GM12878 (cell line): ENCODE measurements at regions not wholly inside any gene's neighbourhood (a gene's known extent, or its start where the extent isn't known, plus 50 kb on each side); places are given as distances from the start of the nearest gene placed in this dataset.

Source experiments
- ATAC-seq: fragments of 200-7000 bp; cut with Tn5 transposase; 3 replicates; pipeline ENCODE4 v1.9.1; 2020; ENCODE audit warnings: mild to moderate bottlenecking, moderate library complexity
- BruUV-seq: library from RNA; stranded (reverse); fragments of 400-500 nt; replicated peaks from 2 replicates; lab custom pipeline; 2021; lab: Mats Ljungman, UMichigan
- CTCF ChIA-PET: fragments of 300-600 bp; sonication (Branson Sonifier 250); formaldehyde crosslinking; extraction: SDS; loops from one replicate; lab custom pipeline; 2021; ENCODE audit warnings: inconsistent platforms; lab: Yijun Ruan, JAX
- POLR2A ChIA-PET: fragments of 350-600 bp; formaldehyde crosslinking; extraction: SDS; loops from one replicate; lab custom pipeline; 2021; ENCODE audit warnings: inconsistent platforms; lab: Charles Lee
- RAD21 ChIA-PET: fragments of 300-600 bp; sonication (Branson Sonifier 250); formaldehyde crosslinking; loops from one replicate; lab custom pipeline; 2023; ENCODE audit warnings: antibody characterized with exemption; ENCODE audit not compliant: unreplicated experiment; lab: Charles Lee
- SMC1A ChIA-PET: fragments of 300-600 bp; sonication (Branson Sonifier 250); formaldehyde crosslinking; loops from one replicate; lab custom pipeline; 2023; ENCODE audit not compliant: unreplicated experiment, uncharacterized antibody; lab: Charles Lee
- DNase-seq: peaks from one replicate; pipeline ENCODE4 v3.0.0-alpha.2; 2011; ENCODE audit warnings: low read depth, low spot score
- FAIRE-seq: peaks from 3 replicates; lab custom pipeline; 2011; peaks lifted over from hg19 to GRCh38; lab: Jason Lieb, UNC
- H2AFZ ChIP-seq: 2 replicates; pipeline ENCODE4 v1.6.0; 2011; ENCODE audit warnings: low read depth, low read length, control low read depth; ENCODE audit not compliant: control insufficient read depth
- H3K27ac ChIP-seq: 2 replicates; pipeline ENCODE4 v1.5.1; 2011; ENCODE audit warnings: control low read depth; ENCODE audit not compliant: control insufficient read depth, insufficient read depth
- H3K27me3 ChIP-seq, 2 experiments: replicated peaks in 1 of 2; 2 replicates each; pipeline versions ENCODE4 v1.6.0 to v1.6.1; 2011; ENCODE audit warnings: low read length in 1 of 2; ENCODE audit not compliant: control insufficient read depth in 2 of 2, insufficient read depth in 2 of 2
- H3K36me3 ChIP-seq, 2 experiments: 2 replicates each; pipeline ENCODE4 v1.5.1; 2011; ENCODE audit warnings: low read length in 1 of 2; ENCODE audit not compliant: control insufficient read depth in 2 of 2, insufficient read depth in 2 of 2
- H3K4me1 ChIP-seq: 2 replicates; pipeline ENCODE4 v1.6.1; 2011; ENCODE audit warnings: mild to moderate bottlenecking, low read length, moderate library complexity, mixed read lengths; ENCODE audit not compliant: control insufficient read depth, insufficient read depth
- H3K4me2 ChIP-seq: 2 replicates; pipeline ENCODE4 v1.6.0; 2011; ENCODE audit warnings: control low read depth; ENCODE audit not compliant: control insufficient read depth, insufficient read depth
- H3K4me3 ChIP-seq: fragments of 200-600 bp; sonication (generic); 2 replicates; pipeline ENCODE4 v1.5.1; 2016
- H3K79me2 ChIP-seq: 2 replicates; pipeline ENCODE4 v1.6.0; 2011; ENCODE audit warnings: low read length; ENCODE audit not compliant: control insufficient read depth, insufficient read depth
- H3K9ac ChIP-seq: 2 replicates; pipeline ENCODE4 v1.8.0; 2011; ENCODE audit warnings: low read length, control low read depth, mixed read lengths; ENCODE audit not compliant: control insufficient read depth, insufficient read depth
- H3K9me3 ChIP-seq: replicated peaks from 3 replicates; pipeline ENCODE4 v1.5.1; 2011; ENCODE audit warnings: mild to moderate bottlenecking, low read length; ENCODE audit not compliant: control insufficient read depth, insufficient read depth
- H4K20me1 ChIP-seq: 2 replicates; pipeline ENCODE4 v1.6.0; 2011; ENCODE audit not compliant: control insufficient read depth, insufficient read depth
- CHD1 ChIP-seq: IDR thresholded peaks from 2 replicates; pipeline ENCODE4 v1.6.1; 2012; ENCODE audit warnings: low read depth, low read length, improper control_type of control experiment
- EZH2 ChIP-seq: IDR thresholded peaks from 2 replicates; pipeline ENCODE4 v1.6.1; 2012; ENCODE audit warnings: low read depth, mild to moderate bottlenecking, control low read depth, inconsistent platforms, low read length, borderline replicate concordance; ENCODE audit not compliant: control insufficient read depth
- HCFC1 ChIP-seq: fragments of 150-350 bp; IDR thresholded peaks from 2 replicates; pipeline ENCODE4 v1.6.1; 2014; ENCODE audit warnings: low read length
- MTA3 ChIP-seq: IDR thresholded peaks from 2 replicates; pipeline ENCODE4 v1.6.1; 2012; ENCODE audit warnings: low read length, inconsistent platforms, borderline replicate concordance
- SMAD5 ChIP-seq: IDR thresholded peaks from 2 replicates; pipeline ENCODE4 v1.6.1; 2016; ENCODE audit warnings: antibody characterized with exemption, low read depth
- SUPT20H ChIP-seq: IDR thresholded peaks from 2 replicates; pipeline ENCODE4 v1.6.1; 2011; ENCODE audit warnings: low read depth, mild to moderate bottlenecking, low read length, moderate library complexity, borderline replicate concordance; ENCODE audit not compliant: control insufficient read depth
- TBL1XR1 ChIP-seq: IDR thresholded peaks from 2 replicates; pipeline ENCODE4 v1.6.1; 2012; ENCODE audit warnings: low read depth, low read length, improper control_type of control experiment
- ZSCAN29 ChIP-seq: fragments of 450-650 bp; IDR thresholded peaks from 2 replicates; pipeline ENCODE4 v1.6.1; 2017; ENCODE audit warnings: mild to moderate bottlenecking, moderate library complexity
- ZZZ3 ChIP-seq: IDR thresholded peaks from 2 replicates; pipeline ENCODE4 v1.6.1; 2011; ENCODE audit warnings: low read depth; ENCODE audit not compliant: control insufficient read depth, insufficient read length
- WGBS: methylation state at CpG from one replicate; pipeline ENCODE4 v1.1.6; 2016; ENCODE audit warnings: low lambda C conversion rate; ENCODE audit not compliant: insufficient replicate concordance, insufficient coverage; ENCODE audit errors: missing lambda C conversion rate; 5-methylcytosine and 5-hydroxymethylcytosine counted together
- in situ Hi-C: fragments of 300-500 bp; cut with MboI; formaldehyde crosslinking; loops from 9 replicates; pipeline ENCODE4 v1.14.3; 2018; ENCODE audit warnings: mixed read lengths
- intact Hi-C: fragments of 100-400 bp; cut with micrococcal nuclease; formaldehyde crosslinking; loops from one replicate; pipeline ENCODE4 v1.14.2; 2022; ENCODE audit not compliant: unreplicated experiment
- TF ChIP-seq, protein P1 (sequence below): fragments of 450-650 bp; formaldehyde crosslinking; IDR thresholded peaks from 2 replicates; pipeline ENCODE4 v1.5.0; 2022; ENCODE audit warnings: mild to moderate bottlenecking, missing genetic modification characterization
- TF ChIP-seq, protein P2 (sequence below): fragments of 450-650 bp; IDR thresholded peaks from 2 replicates; pipeline ENCODE4 v1.6.1; 2017; ENCODE audit warnings: low read depth, mild to moderate bottlenecking, moderate library complexity
- TF ChIP-seq, protein P3 (sequence below): fragments of 450-650 bp; IDR thresholded peaks from 2 replicates; pipeline ENCODE4 v1.6.1; 2014; ENCODE audit warnings: mild to moderate bottlenecking
- TF ChIP-seq, protein P4 (sequence below): IDR thresholded peaks from 2 replicates; pipeline ENCODE4 v1.6.1; 2011; ENCODE audit warnings: mild to moderate bottlenecking, low read depth, low read length, moderate library complexity; ENCODE audit not compliant: insufficient replicate concordance
- TF ChIP-seq, protein P5 (sequence below): IDR thresholded peaks from 2 replicates; pipeline ENCODE4 v1.6.1; 2012; ENCODE audit warnings: low read depth, low read length, improper control_type of control experiment

DNA sequence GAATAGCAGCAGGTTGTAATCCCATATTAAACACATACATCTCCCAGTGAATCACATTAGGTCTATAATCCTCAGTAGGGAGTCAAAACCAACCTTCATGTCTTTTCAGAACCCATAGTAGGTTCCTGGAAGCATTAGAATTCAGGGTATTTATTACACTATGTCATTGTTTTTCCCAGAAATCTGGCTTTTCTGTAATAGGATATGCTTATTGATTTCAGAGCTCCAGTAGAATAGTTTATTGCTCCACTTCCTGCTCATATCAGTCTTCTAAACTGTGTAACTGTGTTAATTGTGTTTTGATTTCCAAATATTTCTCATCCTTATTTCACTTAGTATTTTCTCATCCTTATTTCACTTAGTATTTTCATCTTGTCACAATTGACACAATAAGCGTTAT is 268.0 kb downstream of the CCDC59 start:
- DNase-seq, result no peak
- no peak overlapping the region for H2AFZ ChIP-seq
- ChIA-PET CTCF (interaction anchor here (0.6 kb wide), 1 partner anchor 315 kb away, joined by 3 read pairs; no protein-coding TSS in a partner anchor), POLR2A (no interaction called here), RAD21 (interaction anchor here (1.1 kb wide), 1 partner anchor 15 kb away, joined by 3 read pairs; no protein-coding TSS in a partner anchor), SMC1A (interaction anchor here (0.6 to 0.7 kb wide), 2 partner anchors 9 to 12 kb away, joined by 3 to 4 read pairs; no protein-coding TSS in a partner anchor)
- in situ Hi-C loops (no loop called here), intact Hi-C loops (no loop called here)
- H3K27ac ChIP-seq, result no peak overlapping the region
- H3K9ac ChIP-seq, result no peak overlapping the region
- no peaks in the 10 kb centered on the region for H3K9me3 ChIP-seq
- 0% methylated on average over 1 of the region's 1 CpG for WGBS
- BruUV-seq, result no TSS peak
- no peaks in the 10 kb centered on the region for H4K20me1 ChIP-seq
- no peak overlapping the region for H3K4me2 ChIP-seq
- ATAC-seq, result no peak
- FAIRE-seq, result no peak
- H3K79me2 ChIP-seq, result no peaks in the 10 kb centered on the region
- no peak overlapping the region for H3K4me3 ChIP-seq
- no peaks in the 10 kb centered on the region for H3K4me1 ChIP-seq
- no peaks in the 10 kb centered on the region for H3K27me3 ChIP-seq
- no peaks in the 10 kb centered on the region for H3K36me3 ChIP-seq
- no peak for TF ChIP-seq SUPT20H
- no peak for TF ChIP-seq ZSCAN29
- TF ChIP-seq, protein P1, sequence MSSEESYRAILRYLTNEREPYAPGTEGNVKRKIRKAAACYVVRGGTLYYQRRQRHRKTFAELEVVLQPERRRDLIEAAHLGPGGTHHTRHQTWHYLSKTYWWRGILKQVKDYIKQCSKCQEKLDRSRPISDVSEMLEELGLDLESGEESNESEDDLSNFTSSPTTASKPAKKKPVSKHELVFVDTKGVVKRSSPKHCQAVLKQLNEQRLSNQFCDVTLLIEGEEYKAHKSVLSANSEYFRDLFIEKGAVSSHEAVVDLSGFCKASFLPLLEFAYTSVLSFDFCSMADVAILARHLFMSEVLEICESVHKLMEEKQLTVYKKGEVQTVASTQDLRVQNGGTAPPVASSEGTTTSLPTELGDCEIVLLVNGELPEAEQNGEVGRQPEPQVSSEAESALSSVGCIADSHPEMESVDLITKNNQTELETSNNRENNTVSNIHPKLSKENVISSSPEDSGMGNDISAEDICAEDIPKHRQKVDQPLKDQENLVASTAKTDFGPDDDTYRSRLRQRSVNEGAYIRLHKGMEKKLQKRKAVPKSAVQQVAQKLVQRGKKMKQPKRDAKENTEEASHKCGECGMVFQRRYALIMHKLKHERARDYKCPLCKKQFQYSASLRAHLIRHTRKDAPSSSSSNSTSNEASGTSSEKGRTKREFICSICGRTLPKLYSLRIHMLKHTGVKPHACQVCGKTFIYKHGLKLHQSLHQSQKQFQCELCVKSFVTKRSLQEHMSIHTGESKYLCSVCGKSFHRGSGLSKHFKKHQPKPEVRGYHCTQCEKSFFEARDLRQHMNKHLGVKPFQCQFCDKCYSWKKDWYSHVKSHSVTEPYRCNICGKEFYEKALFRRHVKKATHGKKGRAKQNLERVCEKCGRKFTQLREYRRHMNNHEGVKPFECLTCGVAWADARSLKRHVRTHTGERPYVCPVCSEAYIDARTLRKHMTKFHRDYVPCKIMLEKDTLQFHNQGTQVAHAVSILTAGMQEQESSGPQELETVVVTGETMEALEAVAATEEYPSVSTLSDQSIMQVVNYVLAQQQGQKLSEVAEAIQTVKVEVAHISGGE (CRISPR knock-in tag), result no peak
- TF ChIP-seq HCFC1, result no peak
- no peak for TF ChIP-seq CHD1
- TF ChIP-seq, protein P2, sequence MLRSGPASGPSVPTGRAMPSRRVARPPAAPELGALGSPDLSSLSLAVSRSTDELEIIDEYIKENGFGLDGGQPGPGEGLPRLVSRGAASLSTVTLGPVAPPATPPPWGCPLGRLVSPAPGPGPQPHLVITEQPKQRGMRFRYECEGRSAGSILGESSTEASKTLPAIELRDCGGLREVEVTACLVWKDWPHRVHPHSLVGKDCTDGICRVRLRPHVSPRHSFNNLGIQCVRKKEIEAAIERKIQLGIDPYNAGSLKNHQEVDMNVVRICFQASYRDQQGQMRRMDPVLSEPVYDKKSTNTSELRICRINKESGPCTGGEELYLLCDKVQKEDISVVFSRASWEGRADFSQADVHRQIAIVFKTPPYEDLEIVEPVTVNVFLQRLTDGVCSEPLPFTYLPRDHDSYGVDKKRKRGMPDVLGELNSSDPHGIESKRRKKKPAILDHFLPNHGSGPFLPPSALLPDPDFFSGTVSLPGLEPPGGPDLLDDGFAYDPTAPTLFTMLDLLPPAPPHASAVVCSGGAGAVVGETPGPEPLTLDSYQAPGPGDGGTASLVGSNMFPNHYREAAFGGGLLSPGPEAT, result no peak
- TF ChIP-seq ZZZ3, result no peak
- TF ChIP-seq, protein P3, sequence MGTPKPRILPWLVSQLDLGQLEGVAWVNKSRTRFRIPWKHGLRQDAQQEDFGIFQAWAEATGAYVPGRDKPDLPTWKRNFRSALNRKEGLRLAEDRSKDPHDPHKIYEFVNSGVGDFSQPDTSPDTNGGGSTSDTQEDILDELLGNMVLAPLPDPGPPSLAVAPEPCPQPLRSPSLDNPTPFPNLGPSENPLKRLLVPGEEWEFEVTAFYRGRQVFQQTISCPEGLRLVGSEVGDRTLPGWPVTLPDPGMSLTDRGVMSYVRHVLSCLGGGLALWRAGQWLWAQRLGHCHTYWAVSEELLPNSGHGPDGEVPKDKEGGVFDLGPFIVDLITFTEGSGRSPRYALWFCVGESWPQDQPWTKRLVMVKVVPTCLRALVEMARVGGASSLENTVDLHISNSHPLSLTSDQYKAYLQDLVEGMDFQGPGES, result no peak
- TF ChIP-seq SMAD5, result no peak
- no peak for TF ChIP-seq EZH2
- TF ChIP-seq MTA3, result no peak
- TF ChIP-seq, protein P4, sequence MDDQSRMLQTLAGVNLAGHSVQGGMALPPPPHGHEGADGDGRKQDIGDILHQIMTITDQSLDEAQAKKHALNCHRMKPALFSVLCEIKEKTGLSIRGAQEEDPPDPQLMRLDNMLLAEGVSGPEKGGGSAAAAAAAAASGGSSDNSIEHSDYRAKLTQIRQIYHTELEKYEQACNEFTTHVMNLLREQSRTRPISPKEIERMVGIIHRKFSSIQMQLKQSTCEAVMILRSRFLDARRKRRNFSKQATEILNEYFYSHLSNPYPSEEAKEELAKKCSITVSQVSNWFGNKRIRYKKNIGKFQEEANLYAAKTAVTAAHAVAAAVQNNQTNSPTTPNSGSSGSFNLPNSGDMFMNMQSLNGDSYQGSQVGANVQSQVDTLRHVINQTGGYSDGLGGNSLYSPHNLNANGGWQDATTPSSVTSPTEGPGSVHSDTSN, result no peak
- TF ChIP-seq TBL1XR1, result no peak
- TF ChIP-seq, protein P5, sequence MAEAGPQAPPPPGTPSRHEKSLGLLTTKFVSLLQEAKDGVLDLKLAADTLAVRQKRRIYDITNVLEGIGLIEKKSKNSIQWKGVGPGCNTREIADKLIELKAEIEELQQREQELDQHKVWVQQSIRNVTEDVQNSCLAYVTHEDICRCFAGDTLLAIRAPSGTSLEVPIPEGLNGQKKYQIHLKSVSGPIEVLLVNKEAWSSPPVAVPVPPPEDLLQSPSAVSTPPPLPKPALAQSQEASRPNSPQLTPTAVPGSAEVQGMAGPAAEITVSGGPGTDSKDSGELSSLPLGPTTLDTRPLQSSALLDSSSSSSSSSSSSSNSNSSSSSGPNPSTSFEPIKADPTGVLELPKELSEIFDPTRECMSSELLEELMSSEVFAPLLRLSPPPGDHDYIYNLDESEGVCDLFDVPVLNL, result no peak
